ENCODE measurements at regions not wholly inside any gene's neighbourhood (a gene's known extent, or its start where the extent isn't known, plus 50 kb on each side); places are given as distances from the start of the nearest gene placed in this dataset.

DNA sequence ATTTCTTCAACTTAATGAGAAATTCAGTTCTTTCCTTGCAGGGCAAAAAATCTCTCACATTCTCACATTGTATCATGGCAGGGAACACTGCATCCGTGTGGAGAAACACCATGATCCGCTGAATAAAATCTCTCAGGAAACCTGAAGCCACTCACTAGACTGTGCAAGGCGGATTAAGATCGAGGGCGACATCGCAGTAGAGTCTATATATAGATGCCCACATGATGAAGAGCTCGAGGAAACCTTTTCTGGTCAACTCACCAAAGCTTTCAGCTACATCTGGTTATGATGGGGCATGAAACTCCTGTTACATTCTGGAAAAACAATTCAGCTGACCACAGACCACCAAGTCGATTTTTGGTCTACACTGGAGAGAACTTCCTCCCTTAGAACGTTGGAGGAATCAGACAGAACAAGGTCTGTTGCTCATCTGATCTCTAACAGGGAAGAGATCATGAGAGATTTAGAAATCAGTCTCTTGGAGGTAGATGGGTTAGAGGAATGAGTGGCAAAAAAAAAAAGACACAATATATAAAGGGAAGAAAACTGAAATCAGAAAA lies 162.9 kb upstream of the ZNF516 start:
- Histone ChIP-seq H3K4me2 (no peak overlapping the region), H3K36me3 (no peaks in the 10 kb centered on the region), H3K9ac (no peak overlapping the region), H3K4me3 (no peak overlapping the region), H3K79me2 (ENCODE audit: low read depth) (no peaks in the 10 kb centered on the region), H3F3A (ENCODE audit: low read depth) (peaks cover 3% of the 10 kb centered on the region), H3K27ac (no peak overlapping the region), H2AFZ (replicated peaks) (peak overlapping the region; percentile 75), H4K20me1 (ENCODE audit: low read depth) (no peaks in the 10 kb centered on the region), H3K4me1 (peaks cover 15% of the 10 kb centered on the region), H3K27me3 (no peaks in the 10 kb centered on the region), H3K9me3 (ENCODE audit: low read depth) (no peaks in the 10 kb centered on the region)
- Mint-ChIP-seq H3K4me3 (no peak overlapping the region), H3K9me3 (no peaks in the 10 kb centered on the region), H3K36me3 (no peaks in the 10 kb centered on the region), H3K4me1 (peaks cover 6% of the 10 kb centered on the region), H3K27ac (no peak overlapping the region), H3K27me3 (ENCODE audit: insufficient read depth, low read depth) (peaks cover 10% of the 10 kb centered on the region)
- DNase-seq (ENCODE audit: low spot score), result no peak
- no peak for TF ChIP-seq EZH2 (IDR thresholded peaks at IDR 0.05)
- TF ChIP-seq CTCF (IDR thresholded peaks at IDR 0.05), result no peak
- TF ChIP-seq EZH2phosphoT487 (IDR thresholded peaks at IDR 0.05), result no peak

GRCh38 chr18:76656925-76657827 lies 162.1 kb upstream of the ZNF516 start:
- Histone ChIP-seq H3K27ac (no peak overlapping the region), H4K20me1 (ENCODE audit: low read depth) (no peaks in the 10 kb centered on the region), H3K9ac (no peak overlapping the region), H2AFZ (replicated peaks) (peak overlapping the region; percentile 17), H3K36me3 (no peaks in the 10 kb centered on the region), H3K79me2 (ENCODE audit: low read depth) (no peaks in the 10 kb centered on the region), H3K4me1 (peaks cover 8% of the 10 kb centered on the region), H3K9me3 (ENCODE audit: low read depth) (no peaks in the 10 kb centered on the region), H3K4me3 (no peak overlapping the region), H3F3A (ENCODE audit: low read depth) (peaks cover 3% of the 10 kb centered on the region), H3K27me3 (no peaks in the 10 kb centered on the region), H3K4me2 (no peak overlapping the region)
- DNase-seq (ENCODE audit: low spot score), result no peak
- Mint-ChIP-seq H3K4me3 (no peak overlapping the region), H3K27me3 (ENCODE audit: insufficient read depth, low read depth) (peaks cover 10% of the 10 kb centered on the region), H3K4me1 (peaks cover 6% of the 10 kb centered on the region), H3K27ac (no peak overlapping the region), H3K36me3 (no peaks in the 10 kb centered on the region), H3K9me3 (no peaks in the 10 kb centered on the region)
- no peak for TF ChIP-seq EZH2phosphoT487 (IDR thresholded peaks at IDR 0.05)
- peak; percentile 14 for TF ChIP-seq CTCF (IDR thresholded peaks at IDR 0.05)
- no peak for TF ChIP-seq EZH2 (IDR thresholded peaks at IDR 0.05)

GRCh38 chr18:76654577-76654976 lies 159.5 kb upstream of the ZNF516 start:
- Histone ChIP-seq H3K4me1 (peaks cover 7% of the 10 kb centered on the region), H3K27me3 (no peaks in the 10 kb centered on the region), H3K79me2 (ENCODE audit: low read depth) (no peaks in the 10 kb centered on the region), H3K27ac (no peak overlapping the region), H3K4me3 (no peak overlapping the region), H3K9me3 (ENCODE audit: low read depth) (no peaks in the 10 kb centered on the region), H3K9ac (no peak overlapping the region), H2AFZ (replicated peaks) (no peak overlapping the region), H4K20me1 (ENCODE audit: low read depth) (no peaks in the 10 kb centered on the region), H3F3A (ENCODE audit: low read depth) (peaks cover 3% of the 10 kb centered on the region), H3K4me2 (no peak overlapping the region), H3K36me3 (no peaks in the 10 kb centered on the region)
- TF ChIP-seq CTCF (IDR thresholded peaks at IDR 0.05) (no peak), EZH2phosphoT487 (IDR thresholded peaks at IDR 0.05) (no peak), EZH2 (IDR thresholded peaks at IDR 0.05) (no peak)
- Mint-ChIP-seq H3K4me3 (no peak overlapping the region), H3K9me3 (no peaks in the 10 kb centered on the region), H3K36me3 (no peaks in the 10 kb centered on the region), H3K4me1 (peaks cover 2% of the 10 kb centered on the region), H3K27me3 (ENCODE audit: insufficient read depth, low read depth) (peaks cover 12% of the 10 kb centered on the region), H3K27ac (no peak overlapping the region)
- DNase-seq (ENCODE audit: low spot score), result no peak

Measured in neural progenitor cell (in vitro differentiated cells).